SJCRH30 (cell line): ENCODE measurements at regions not wholly inside any gene's neighbourhood (a gene's known extent, or its start where the extent isn't known, plus 50 kb on each side); places are given as distances from the start of the nearest gene placed in this dataset.

ENCODE experiments used
- DNase-seq, 2 experiments: peaks; one replicate each; pipeline ENCODE4 v3.0.0-alpha.2; 2015 to 2020
- H3K27ac ChIP-seq: fragments of 250-450 bp; sonication (Bioruptor Pico); 2 replicates; pipeline ENCODE4 v1.5.1; 2020; ENCODE audit warnings: mild to moderate bottlenecking, moderate library complexity
- H3K27me3 ChIP-seq: fragments of 250-450 bp; sonication (Bioruptor Pico); 2 replicates; pipeline ENCODE4 v1.5.1; 2020; ENCODE audit warnings: mild to moderate bottlenecking, moderate library complexity
- H3K36me3 ChIP-seq: fragments of 250-450 bp; sonication (Bioruptor Pico); 2 replicates; pipeline ENCODE4 v1.5.1; 2020; ENCODE audit warnings: mild to moderate bottlenecking, moderate library complexity
- H3K4me1 ChIP-seq: fragments of 250-450 bp; sonication (Bioruptor Pico); 2 replicates; pipeline ENCODE4 v1.5.1; 2020; ENCODE audit warnings: mild to moderate bottlenecking, moderate library complexity
- H3K4me3 ChIP-seq: fragments of 250-450 bp; sonication (Bioruptor Pico); 2 replicates; pipeline ENCODE4 v1.5.1; 2020; ENCODE audit warnings: mild to moderate bottlenecking, moderate library complexity
- H3K9me3 ChIP-seq: fragments of 250-450 bp; sonication (Bioruptor Pico); replicated peaks from 2 replicates; pipeline ENCODE4 v1.5.1; 2020; ENCODE audit warnings: mild to moderate bottlenecking, moderate library complexity

DNA sequence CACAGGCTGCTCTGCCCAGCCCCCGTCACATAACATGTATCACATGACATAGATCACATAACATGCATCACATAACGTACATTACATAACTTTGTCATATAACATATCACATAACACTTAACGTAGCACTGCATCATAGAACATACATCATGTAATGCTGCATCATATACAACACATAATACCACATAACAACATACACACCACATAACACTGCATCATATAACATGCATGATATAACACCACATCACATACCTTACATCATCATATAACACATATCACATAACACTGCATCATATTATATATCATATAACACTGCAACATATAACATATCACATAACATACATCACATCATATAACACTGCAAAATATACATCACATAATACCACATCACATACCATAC lies 83.8 kb downstream of the AXIN2 start:
- Histone ChIP-seq H3K27me3 (no peaks in the 10 kb centered on the region), H3K4me1 (no peaks in the 10 kb centered on the region), H3K4me3 (no peak overlapping the region), H3K9me3 (no peaks in the 10 kb centered on the region), H3K36me3 (no peaks in the 10 kb centered on the region), H3K27ac (no peak overlapping the region)
- DNase-seq, result no peak

DNA sequence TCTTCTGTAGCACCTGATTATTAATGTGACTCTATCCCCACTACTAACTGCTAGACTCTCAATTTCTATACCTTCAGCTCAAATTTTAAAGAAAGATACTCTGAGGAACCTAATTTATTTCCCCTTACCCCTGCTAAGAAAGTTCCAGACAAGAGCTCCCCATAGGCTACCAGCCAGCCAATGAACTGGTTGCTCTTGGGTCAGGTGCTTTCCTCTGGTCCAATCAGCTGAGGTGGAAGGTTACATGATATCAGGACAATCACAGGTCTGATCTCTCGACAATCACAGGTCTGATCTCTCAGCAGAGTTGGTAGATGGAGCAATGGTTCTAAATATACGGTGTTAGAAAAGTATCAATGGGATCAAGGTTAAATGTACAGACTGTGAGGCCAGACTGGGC lies 86.8 kb downstream of the AXIN2 start:
- H3K27ac ChIP-seq, result no peak overlapping the region
- H3K9me3 ChIP-seq, result no peaks in the 10 kb centered on the region
- no peaks in the 10 kb centered on the region for H3K4me1 ChIP-seq
- no peaks in the 10 kb centered on the region for H3K36me3 ChIP-seq
- no peak for DNase-seq
- no peak overlapping the region for H3K4me3 ChIP-seq
- no peaks in the 10 kb centered on the region for H3K27me3 ChIP-seq

DNA sequence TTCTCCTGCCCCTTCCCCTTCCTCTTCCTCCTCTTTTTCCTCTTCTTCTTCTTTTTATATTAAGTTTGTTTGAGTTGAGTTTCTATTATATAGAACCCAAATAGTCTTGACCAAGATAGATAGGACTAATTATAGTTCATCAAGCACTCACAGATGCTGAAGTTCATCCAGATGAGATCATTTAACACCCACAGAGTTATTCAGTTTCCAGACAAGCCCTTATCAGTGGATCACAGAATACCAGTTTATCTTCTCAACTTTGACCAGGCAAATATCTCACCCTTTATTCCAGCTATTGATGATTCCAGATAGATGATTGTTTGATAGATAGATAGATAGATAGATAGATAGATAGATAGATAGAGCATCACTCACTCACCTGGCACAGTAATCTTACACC lies 87.5 kb downstream of the AXIN2 start:
- no peaks in the 10 kb centered on the region for H3K4me1 ChIP-seq
- no peaks in the 10 kb centered on the region for H3K36me3 ChIP-seq
- no peak overlapping the region for H3K27ac ChIP-seq
- no peaks in the 10 kb centered on the region for H3K27me3 ChIP-seq
- no peak for DNase-seq
- H3K4me3 ChIP-seq, result no peak overlapping the region
- no peaks in the 10 kb centered on the region for H3K9me3 ChIP-seq

DNA sequence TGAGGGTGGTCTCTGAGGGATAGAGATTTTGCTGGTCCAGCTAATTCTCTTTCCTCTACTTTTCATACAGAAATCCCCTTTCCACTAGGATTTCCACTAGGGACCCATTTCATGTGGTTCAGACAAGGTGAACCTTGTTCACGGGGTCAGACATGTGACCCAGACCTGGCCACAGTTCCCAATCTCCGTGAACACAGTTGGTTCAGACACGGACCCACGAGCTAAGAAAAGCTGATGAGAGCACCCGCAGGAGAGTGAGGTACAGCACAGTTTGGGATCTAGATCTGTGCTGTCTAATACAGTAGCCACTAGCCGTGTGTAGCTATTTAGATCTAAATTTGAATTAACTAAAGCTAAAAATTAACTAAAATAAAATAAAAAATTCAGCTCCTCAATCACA lies 88.1 kb downstream of the AXIN2 start:
- Histone ChIP-seq H3K4me3 (no peak overlapping the region), H3K9me3 (no peaks in the 10 kb centered on the region), H3K4me1 (no peaks in the 10 kb centered on the region), H3K36me3 (no peaks in the 10 kb centered on the region), H3K27ac (no peak overlapping the region), H3K27me3 (no peaks in the 10 kb centered on the region)
- no peak for DNase-seq

DNA sequence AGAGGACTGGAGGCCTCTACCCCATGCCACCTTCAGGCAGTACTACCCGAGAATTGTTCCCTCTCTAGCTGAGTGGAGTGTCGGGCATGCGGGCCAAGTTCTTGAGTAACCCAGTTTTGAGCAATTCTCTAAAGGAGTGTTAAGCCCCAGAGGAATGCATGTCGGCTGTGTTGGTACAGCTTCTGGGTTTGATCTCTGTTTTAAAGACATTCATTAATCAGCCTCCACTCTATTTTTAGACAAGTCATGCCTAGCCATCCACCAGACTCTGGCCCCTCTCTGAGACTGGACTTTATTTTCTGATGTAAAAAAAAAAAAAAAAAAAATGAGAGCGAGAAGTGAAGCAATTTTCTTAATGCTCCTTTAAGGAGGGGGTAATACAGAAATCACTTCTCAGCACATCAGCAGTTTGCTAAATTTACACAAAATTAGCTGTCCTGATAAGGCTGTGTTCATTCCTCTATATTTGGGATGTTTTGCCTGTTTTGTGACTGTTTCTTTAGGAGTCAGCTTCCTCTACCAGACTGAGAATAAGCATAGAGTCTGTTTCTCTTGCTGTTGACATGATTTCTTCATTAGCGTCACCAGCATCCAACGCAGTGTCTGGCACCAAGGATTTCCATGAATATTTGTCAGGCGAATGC lies 88.7 kb downstream of the AXIN2 start:
- DNase-seq, result no peak

DNA sequence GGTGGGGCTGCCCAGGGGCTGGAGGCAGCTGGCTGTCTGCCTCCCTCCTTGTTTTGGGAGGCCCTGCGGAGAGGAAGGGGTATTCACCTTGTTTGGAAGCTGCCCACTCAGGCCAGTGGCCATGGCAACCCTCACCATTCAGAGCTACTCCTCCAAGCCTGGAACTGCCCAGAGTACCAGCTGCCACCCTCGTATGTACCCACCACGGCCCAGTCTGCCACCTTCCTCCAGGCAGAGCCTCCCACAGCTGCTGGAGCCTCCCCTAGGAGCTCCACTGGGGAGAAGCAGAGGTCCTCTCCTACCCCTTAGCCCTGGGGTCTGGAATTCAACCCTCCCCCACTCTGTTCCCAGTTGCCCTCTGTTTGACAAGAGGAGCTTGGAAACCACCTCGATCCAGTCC lies 90.7 kb downstream of the AXIN2 start:
- H3K27me3 ChIP-seq, result no peaks in the 10 kb centered on the region
- no peak overlapping the region for H3K4me3 ChIP-seq
- H3K27ac ChIP-seq, result no peak overlapping the region
- no peaks in the 10 kb centered on the region for H3K4me1 ChIP-seq
- no peaks in the 10 kb centered on the region for H3K36me3 ChIP-seq
- no peak for DNase-seq
- H3K9me3 ChIP-seq, result no peaks in the 10 kb centered on the region

More for the DNA sequence above, 88.7 kb downstream of the AXIN2 start:
- H3K27me3 ChIP-seq, result no peaks in the 10 kb centered on the region
- no peaks in the 10 kb centered on the region for H3K9me3 ChIP-seq
- H3K27ac ChIP-seq, result no peak overlapping the region
- no peak overlapping the region for H3K4me3 ChIP-seq
- no peaks in the 10 kb centered on the region for H3K4me1 ChIP-seq
- H3K36me3 ChIP-seq, result no peaks in the 10 kb centered on the region

DNA sequence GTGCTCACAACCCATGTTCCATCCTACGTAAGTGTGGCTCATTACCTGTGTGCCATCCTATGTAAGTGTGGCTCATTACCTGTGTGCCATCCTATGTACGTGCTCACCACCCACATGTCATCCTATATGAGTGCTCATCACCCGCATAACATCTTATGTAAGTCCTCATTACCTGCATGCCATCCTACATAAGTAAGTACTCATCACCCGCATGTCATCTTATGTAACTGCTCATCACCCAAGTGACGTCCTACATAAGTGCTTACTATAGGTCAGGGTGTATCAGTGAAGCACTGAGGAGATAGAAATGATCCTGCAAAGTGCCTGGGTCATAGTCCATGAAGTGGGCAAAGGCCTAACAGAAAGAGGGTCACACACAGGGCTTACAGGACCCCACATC lies 93.1 kb downstream of the AXIN2 start:
- H3K27me3 ChIP-seq, result no peaks in the 10 kb centered on the region
- DNase-seq, result no peak
- no peak overlapping the region for H3K27ac ChIP-seq
- H3K9me3 ChIP-seq, result no peaks in the 10 kb centered on the region
- H3K4me3 ChIP-seq, result no peak overlapping the region
- H3K36me3 ChIP-seq, result no peaks in the 10 kb centered on the region
- H3K4me1 ChIP-seq, result no peaks in the 10 kb centered on the region

DNA sequence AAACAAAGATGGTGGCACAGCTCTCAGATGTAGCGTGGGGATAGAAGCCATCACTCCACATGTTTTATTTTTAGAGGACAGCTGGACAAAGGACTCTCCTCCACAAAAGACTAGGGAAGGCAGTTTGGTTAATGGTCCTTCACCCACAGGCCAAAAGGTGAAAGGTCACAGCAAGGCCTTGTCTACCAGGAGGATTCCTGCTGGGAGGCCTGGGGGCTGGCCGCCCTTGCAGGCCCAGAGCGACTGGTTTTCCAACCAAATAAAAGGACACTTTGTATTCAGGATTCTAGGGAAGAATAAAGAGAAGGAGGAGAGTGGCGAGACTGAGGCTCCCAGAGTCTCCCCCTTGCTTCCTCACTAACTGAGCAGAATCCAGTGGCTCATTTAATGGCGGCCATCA lies 94.3 kb downstream of the AXIN2 start:
- no peak overlapping the region for H3K4me3 ChIP-seq
- no peaks in the 10 kb centered on the region for H3K36me3 ChIP-seq
- no peak overlapping the region for H3K27ac ChIP-seq
- H3K4me1 ChIP-seq, result no peaks in the 10 kb centered on the region
- no peaks in the 10 kb centered on the region for H3K27me3 ChIP-seq
- no peak for DNase-seq
- H3K9me3 ChIP-seq, result no peaks in the 10 kb centered on the region

DNA sequence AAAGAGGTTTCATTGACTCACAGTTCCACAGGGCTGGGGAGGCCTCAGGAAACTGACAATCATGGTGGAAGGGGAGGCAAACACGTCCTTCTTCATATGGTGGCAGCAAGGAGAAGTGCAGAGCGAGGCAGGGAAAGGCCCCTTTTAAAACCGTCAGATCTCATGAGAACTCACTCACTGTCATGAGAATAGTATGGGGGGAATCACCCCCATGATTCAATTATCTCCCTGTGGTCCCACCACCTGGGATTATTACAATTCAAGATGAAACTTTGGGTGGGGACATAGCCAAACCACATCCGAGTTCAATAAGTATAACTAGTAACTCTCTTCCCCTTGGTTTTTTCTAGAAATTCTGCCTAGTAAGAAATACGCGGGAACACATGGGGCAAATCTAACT lies 94.9 kb downstream of the AXIN2 start:
- H3K27ac ChIP-seq, result no peak overlapping the region
- H3K4me3 ChIP-seq, result no peak overlapping the region
- no peaks in the 10 kb centered on the region for H3K27me3 ChIP-seq
- no peaks in the 10 kb centered on the region for H3K36me3 ChIP-seq
- no peaks in the 10 kb centered on the region for H3K4me1 ChIP-seq
- no peaks in the 10 kb centered on the region for H3K9me3 ChIP-seq
- DNase-seq, result no peak

DNA sequence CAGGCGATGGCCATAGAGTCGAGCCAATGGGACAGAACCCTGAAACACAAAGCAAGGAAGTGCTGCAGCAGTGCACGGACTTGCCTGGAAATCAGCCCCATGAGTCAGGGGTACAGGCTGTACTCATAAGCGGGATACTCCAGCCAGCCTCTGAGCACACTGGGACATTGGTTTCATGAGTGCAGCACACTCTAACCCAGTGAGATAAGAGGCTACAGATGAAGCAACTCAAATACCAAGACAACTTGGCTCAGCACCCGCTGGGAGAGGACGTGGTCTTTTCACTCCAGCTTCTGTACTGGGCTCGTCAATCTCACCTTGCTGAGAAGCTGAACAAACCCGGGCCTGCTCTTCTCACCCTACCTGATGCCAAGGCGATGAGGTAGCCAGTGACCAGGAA lies 98.2 kb downstream of the AXIN2 start:
- no peaks in the 10 kb centered on the region for H3K9me3 ChIP-seq
- no peaks in the 10 kb centered on the region for H3K36me3 ChIP-seq
- no peak overlapping the region for H3K4me3 ChIP-seq
- no peaks in the 10 kb centered on the region for H3K27me3 ChIP-seq
- H3K4me1 ChIP-seq, result no peaks in the 10 kb centered on the region
- DNase-seq, result no peak
- no peak overlapping the region for H3K27ac ChIP-seq

DNA sequence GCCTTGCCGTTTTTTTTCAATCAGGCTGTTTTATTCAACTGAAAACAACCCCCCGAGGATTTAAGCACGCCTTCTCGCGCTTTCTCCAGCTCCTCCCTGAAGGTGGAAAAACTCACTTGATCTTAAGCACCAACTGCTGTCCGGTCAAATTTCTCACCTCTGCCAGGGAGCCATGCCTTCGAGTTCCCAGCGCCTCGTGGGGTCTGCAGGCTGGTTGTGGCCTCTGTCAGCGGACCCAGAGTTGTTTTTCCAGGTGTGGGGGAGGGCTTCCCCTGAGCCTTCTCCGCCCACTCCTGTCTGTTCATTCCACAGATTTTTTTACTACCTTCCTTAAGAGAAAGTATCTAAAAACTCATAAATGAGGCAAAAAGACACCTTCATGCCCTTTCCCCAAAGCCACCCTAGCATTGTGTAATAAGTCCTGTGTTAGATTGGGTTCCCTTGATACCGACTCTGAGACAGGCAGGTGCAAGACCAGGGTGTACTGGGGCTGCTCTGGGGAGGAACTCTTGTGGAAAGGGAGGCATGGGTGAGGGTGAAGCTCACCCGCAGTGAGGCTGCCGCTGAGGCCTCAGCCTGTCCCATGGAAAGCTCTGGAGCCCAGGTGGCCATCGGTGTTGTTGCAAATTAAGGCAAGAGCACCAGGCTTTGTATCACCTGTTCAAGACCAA lies 101.6 kb downstream of the AXIN2 start:
- Histone ChIP-seq H3K36me3 (no peaks in the 10 kb centered on the region), H3K4me3 (no peak overlapping the region), H3K27me3 (no peaks in the 10 kb centered on the region), H3K27ac (no peak overlapping the region), H3K4me1 (no peaks in the 10 kb centered on the region), H3K9me3 (no peaks in the 10 kb centered on the region)
- no peak for DNase-seq

DNA sequence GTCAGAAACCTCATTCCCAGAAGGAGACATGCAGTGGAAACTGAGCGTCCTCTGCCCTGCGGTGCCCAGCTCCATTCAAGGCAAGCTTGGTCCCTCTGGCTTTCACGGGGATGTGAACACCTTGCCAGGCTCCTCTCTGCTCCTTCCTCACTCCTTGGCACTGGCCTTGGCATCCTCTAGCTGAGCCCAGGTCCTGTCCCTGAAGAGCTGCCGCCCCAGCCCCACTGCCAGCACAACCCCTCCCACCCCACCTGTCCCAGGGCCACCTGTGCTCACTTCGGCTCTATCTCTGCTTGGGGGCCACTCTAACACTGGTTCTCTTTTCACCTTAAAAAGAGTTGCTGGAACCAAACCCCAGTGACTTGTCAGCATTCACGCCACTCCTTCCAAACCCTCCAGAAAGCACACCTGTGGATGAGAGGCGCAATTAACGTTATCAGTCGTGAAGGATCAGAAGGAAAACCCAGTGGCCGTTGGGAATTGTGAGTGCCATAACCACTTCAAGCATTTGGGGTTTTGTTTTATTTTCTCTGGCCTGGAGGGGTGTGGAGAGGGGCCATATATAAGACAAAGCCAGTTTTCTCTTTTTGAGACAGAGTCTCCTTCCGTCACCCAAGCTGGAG lies 103.7 kb downstream of the AXIN2 start:
- no peaks in the 10 kb centered on the region for H3K27me3 ChIP-seq
- no peaks in the 10 kb centered on the region for H3K36me3 ChIP-seq

DNA sequence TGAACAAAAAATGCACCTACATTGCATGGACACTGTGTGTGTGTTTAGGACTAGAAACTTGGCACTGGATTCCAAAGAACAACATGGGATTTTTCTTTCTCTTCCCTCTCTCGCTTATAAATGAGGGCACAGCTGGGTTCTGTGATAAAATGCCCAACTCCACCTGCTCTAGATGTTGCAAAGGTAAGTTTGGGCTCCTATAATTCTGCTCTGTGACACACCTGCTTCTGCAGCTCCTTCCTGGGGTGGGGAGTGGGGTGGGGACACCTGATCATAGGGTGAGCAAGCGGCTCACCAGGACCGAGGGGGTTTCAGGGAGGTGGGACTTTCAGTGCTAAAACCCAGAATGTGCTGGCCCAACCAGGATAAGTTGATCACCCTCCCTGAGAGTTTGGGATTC lies 104.3 kb downstream of the AXIN2 start:
- DNase-seq, result no peak
- Histone ChIP-seq H3K27me3 (no peaks in the 10 kb centered on the region), H3K4me1 (no peaks in the 10 kb centered on the region), H3K9me3 (no peaks in the 10 kb centered on the region), H3K27ac (no peak overlapping the region), H3K36me3 (no peaks in the 10 kb centered on the region), H3K4me3 (no peak overlapping the region)

More for the DNA sequence above, 103.7 kb downstream of the AXIN2 start:
- Histone ChIP-seq H3K4me3 (no peak overlapping the region), H3K27ac (no peak overlapping the region), H3K4me1 (no peaks in the 10 kb centered on the region), H3K9me3 (no peaks in the 10 kb centered on the region)
- no peak for DNase-seq

DNA sequence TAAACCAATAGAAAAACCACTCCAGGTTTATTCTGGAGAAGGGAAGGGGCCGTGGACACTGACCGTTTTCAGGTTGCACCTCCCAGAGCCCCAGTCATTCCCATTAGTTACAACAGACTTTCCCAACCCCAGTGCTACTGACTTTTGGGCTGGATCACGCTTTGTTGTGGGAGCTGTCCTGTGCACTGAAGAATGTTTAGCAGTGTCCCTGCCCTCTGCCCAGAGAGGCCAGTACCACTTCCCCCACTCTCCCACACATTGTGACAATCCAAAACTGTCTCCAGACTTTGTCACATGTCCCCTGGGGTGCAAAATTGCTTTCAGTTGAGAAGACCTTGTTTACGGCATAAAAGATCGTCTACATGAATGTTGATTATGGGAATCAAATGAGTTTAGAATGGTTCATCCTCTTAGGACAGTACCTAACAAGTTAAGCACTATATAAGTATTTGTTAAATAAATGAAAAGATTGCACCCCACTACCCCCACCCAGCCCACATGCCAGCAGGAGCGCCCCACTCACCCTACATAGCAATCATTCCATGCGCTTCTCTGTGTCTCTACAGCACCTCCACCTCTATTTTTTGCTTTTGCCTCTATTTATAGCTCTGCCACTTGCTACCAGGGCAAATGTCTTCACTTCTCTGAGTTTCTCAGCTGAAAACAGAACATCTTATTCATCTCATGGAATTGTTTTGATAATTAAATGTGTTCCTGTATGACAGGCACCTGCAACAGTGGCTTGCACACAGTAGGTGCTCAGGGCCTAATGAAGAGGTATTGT lies 104.9 kb downstream of the AXIN2 start:
- Histone ChIP-seq H3K4me3 (no peak overlapping the region), H3K4me1 (no peaks in the 10 kb centered on the region), H3K9me3 (no peaks in the 10 kb centered on the region), H3K36me3 (no peaks in the 10 kb centered on the region), H3K27me3 (no peaks in the 10 kb centered on the region), H3K27ac (no peak overlapping the region)
- no peak for DNase-seq

DNA sequence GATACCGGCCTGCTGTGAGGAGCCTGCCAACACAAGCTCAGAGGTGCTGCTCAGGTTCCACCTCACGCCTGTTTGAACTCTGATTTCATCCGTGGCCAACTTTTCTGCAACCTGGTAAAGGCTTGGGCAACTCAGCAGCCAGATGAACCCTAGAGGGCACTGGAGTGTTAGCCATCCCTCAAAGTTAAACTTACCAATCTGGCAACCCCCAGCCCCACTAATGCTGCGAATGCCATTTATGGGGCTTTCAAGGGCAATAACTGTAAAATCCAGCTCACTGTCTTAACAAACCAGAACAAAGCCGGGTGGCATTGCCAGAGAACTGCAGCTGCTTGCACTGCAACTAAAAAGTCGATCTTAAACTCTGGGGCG lies 105.5 kb downstream of the AXIN2 start:
- peak; percentile 7 to 19 for DNase-seq
- no peaks in the 10 kb centered on the region for H3K4me1 ChIP-seq

More for the DNA sequence above, 105.5 kb downstream of the AXIN2 start:
- Histone ChIP-seq H3K9me3 (no peaks in the 10 kb centered on the region), H3K4me3 (no peak overlapping the region), H3K27ac (no peak overlapping the region), H3K27me3 (no peaks in the 10 kb centered on the region), H3K36me3 (no peaks in the 10 kb centered on the region)
